ENCODE measurements at regions not wholly inside any gene's neighbourhood (a gene's known extent, or its start where the extent isn't known, plus 50 kb on each side); places are given as distances from the start of the nearest gene placed in this dataset.

- no peak overlapping the region for H3K27ac ChIP-seq
- TF ChIP-seq ZFX (IDR thresholded peaks at IDR 0.05) (no peak), CTCF (conservative IDR thresholded peaks at IDR 0.05) (no peak)
Observed at GRCh38 chr21:18769599-18769998, 366.0 kb upstream of the TMPRSS15 start.

GRCh38 chr21:18771845-18772380, 368.3 kb upstream of the TMPRSS15 start:
- TF ChIP-seq ZFX (IDR thresholded peaks at IDR 0.05) (no peak), CTCF (conservative IDR thresholded peaks at IDR 0.05) (no peak)

GRCh38 chr21:18772404-18772803, 368.8 kb upstream of the TMPRSS15 start:
- no peak for TF ChIP-seq CTCF (conservative IDR thresholded peaks at IDR 0.05)
- no peak for TF ChIP-seq ZFX (IDR thresholded peaks at IDR 0.05)
- H3K27ac ChIP-seq: no peak overlapping the region

More at GRCh38 chr21:18771845-18772380, 368.3 kb upstream of the TMPRSS15 start:
- H3K27ac ChIP-seq: no peak overlapping the region

GRCh38 chr21:18772897-18773296, 369.3 kb upstream of the TMPRSS15 start:
- TF ChIP-seq CTCF (conservative IDR thresholded peaks at IDR 0.05) (no peak), ZFX (IDR thresholded peaks at IDR 0.05) (no peak)

GRCh38 chr21:18776936-18777335, 373.4 kb upstream of the TMPRSS15 start:
- no peak overlapping the region for H3K27ac ChIP-seq
- TF ChIP-seq CTCF (conservative IDR thresholded peaks at IDR 0.05) (no peak), ZFX (IDR thresholded peaks at IDR 0.05) (no peak)

More at GRCh38 chr21:18772897-18773296, 369.3 kb upstream of the TMPRSS15 start:
- no peak overlapping the region for H3K27ac ChIP-seq

GRCh38 chr21:18782721-18783120, 379.1 kb upstream of the TMPRSS15 start:
- H3K27ac ChIP-seq: no peak overlapping the region
- TF ChIP-seq ZFX (IDR thresholded peaks at IDR 0.05) (no peak), CTCF (conservative IDR thresholded peaks at IDR 0.05) (no peak)

GRCh38 chr21:18801468-18801867, 397.9 kb upstream of the TMPRSS15 start:
- TF ChIP-seq ZFX (IDR thresholded peaks at IDR 0.05) (no peak), CTCF (conservative IDR thresholded peaks at IDR 0.05) (peak; percentile 44)
- H3K27ac ChIP-seq: no peak overlapping the region
